SH-SY5Y (cell line): ENCODE measurements at regions not wholly inside any gene's neighbourhood (a gene's known extent, or its start where the extent isn't known, plus 50 kb on each side); places are given as distances from the start of the nearest gene placed in this dataset.

Experiments used
- GATA2 ChIP-seq: IDR thresholded peaks from 2 replicates; pipeline ENCODE4 v1.6.1; 2011; ENCODE audit warnings: mild to moderate bottlenecking, low read depth, low read length
- GATA3 ChIP-seq: IDR thresholded peaks from 2 replicates; pipeline ENCODE4 v1.6.1; 2011; ENCODE audit warnings: low read depth, mild to moderate bottlenecking, low read length, moderate library complexity

DNA sequence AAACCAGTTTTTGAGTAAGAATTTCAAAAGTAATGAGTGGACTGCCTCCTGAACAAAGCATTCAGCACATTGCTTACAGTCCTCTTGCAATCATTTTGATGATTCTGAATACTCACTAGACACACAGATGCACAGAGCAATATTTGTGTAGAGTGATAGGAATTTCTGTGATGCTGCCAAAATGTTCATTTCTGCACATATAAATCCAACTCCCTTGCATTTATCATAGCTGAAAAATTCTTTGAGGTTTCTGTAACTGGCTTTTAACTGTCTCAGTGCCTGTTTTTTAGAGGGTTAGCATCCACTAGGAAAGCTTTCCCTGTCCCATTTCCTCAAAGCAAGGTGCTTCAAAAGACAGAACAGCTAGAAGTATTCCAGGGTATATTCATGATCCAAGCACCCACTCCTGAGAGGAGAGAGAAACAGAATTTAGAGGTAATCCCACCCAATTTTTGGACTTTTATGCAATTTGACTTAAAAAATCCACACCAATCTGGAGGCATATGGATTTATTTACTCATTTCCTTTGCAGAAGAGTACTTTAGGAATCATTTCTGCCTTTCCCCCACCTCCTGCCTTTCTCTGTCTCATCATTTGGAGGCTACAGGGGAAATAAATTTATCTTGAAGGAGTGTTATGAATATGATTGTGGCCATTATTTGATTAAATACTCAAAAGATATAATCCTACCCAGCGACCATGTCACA lies 234.5 kb upstream of the SLIT2 start:
- peak; percentile 40; the same call in 1 of the 2 replicates for TF ChIP-seq GATA2
- no peak for TF ChIP-seq GATA3
